ENCODE measurements at regions not wholly inside any gene's neighbourhood (a gene's known extent, or its start where the extent isn't known, plus 50 kb on each side); places are given as distances from the start of the nearest gene placed in this dataset.

- no peak for TF ChIP-seq EHMT2 (IDR thresholded peaks at IDR 0.05)
- TF ChIP-seq CHD1 (IDR thresholded peaks at IDR 0.05; ENCODE audit: low read length) = no peak
- TF ChIP-seq ATF6 (CRISPR knock-in tag; IDR thresholded peaks at IDR 0.05) = no peak
- TF ChIP-seq SP1 (CRISPR knock-in tag; IDR thresholded peaks at IDR 0.05) = no peak
- TF ChIP-seq GTF2F1 (IDR thresholded peaks at IDR 0.05; ENCODE audit: low read depth, low read length) = no peak
- TF ChIP-seq ZNF592 (IDR thresholded peaks at IDR 0.05) = no peak
- no peak for TF ChIP-seq PML (IDR thresholded peaks at IDR 0.05; ENCODE audit: low read length)
- TF ChIP-seq VEZF1 (CRISPR knock-in tag; IDR thresholded peaks at IDR 0.05) = no peak
- no peak for TF ChIP-seq ZNF79 (CRISPR knock-in tag; IDR thresholded peaks at IDR 0.05; ENCODE audit: low read depth)
- TF ChIP-seq ZKSCAN3 (CRISPR knock-in tag; IDR thresholded peaks at IDR 0.05) = no peak
These were observed 282.2 kb upstream of the ST6GAL2 start (continued) for GRCh38 chr2:107168141-107168540.

Data from K562 (cell line).